Transverse colon (tissue), 4 donors: ENCODE measurements at regions not wholly inside any gene's neighbourhood (a gene's known extent, or its start where the extent isn't known, plus 50 kb on each side); places are given as distances from the start of the nearest gene placed in this dataset.
"Not testable (repeated sequence)": the region's sequence is repeated elsewhere in the genome, so short reads cannot be mapped to it uniquely, and the experiment has no call there.

ENCODE experiments used
- DNase-seq: peaks from one replicate; pipeline ENCODE4 v3.0.0-alpha.2; 2019
- H3K27ac ChIP-seq, 4 donors: fragments of 200-600 bp; sonication (generic); 2 replicates each; pipeline ENCODE4 v1.5.1; 2016 to 2018; ENCODE audit warnings: inconsistent platforms in 4 of 4
- H3K27me3 ChIP-seq: fragments of 200-600 bp; sonication (generic); 2 replicates; pipeline ENCODE4 v1.5.1; 2017; ENCODE audit warnings: inconsistent platforms
- H3K36me3 ChIP-seq, 4 donors: fragments of 200-600 bp; sonication (generic); 2 replicates each; pipeline ENCODE4 v1.5.1; 2017 to 2019; ENCODE audit warnings: inconsistent platforms in 4 of 4
- H3K4me1 ChIP-seq, 4 donors: fragments of 200-600 bp; sonication (generic); 2 replicates each; pipeline ENCODE4 v1.5.1; 2017 to 2020; ENCODE audit warnings: inconsistent platforms in 4 of 4
- H3K4me3 ChIP-seq, 4 donors: fragments of 200-600 bp; sonication (generic); 1 replicate in 1 of 4; 2 replicates in 3 of 4; pipeline versions ENCODE4 v1.5.1 to v1.6.1; 2017 to 2019; ENCODE audit warnings: inconsistent platforms in 4 of 4
- H3K9me3 ChIP-seq, 2 donors: fragments of 200-600 bp; sonication (generic); 2 replicates each; pipeline ENCODE4 v1.5.1; 2017 to 2019; ENCODE audit warnings: inconsistent platforms in 2 of 2
- CTCF ChIP-seq, 5 experiments: fragments of 200-600 bp in 3 of 5; fragments of 450-650 bp in 2 of 5; sonication (generic) in 3 of 5; IDR thresholded peaks; 1 replicate in 2 of 5; 2 replicates in 3 of 5; pipeline ENCODE4 v1.5.1; 2016 to 2017; ENCODE audit warnings: antibody characterized with exemption in 5 of 5, inconsistent platforms in 3 of 5, mild to moderate bottlenecking in 2 of 5, moderate library complexity in 1 of 5
- EP300 ChIP-seq: sonication (generic); formaldehyde crosslinking; IDR thresholded peaks from one replicate; pipeline ENCODE4 v1.6.1; 2017; ENCODE audit warnings: antibody characterized with exemption, low read depth
- POLR2A ChIP-seq: fragments of 450-650 bp; IDR thresholded peaks from one replicate; pipeline ENCODE4 v1.6.1; 2016; ENCODE audit warnings: antibody characterized with exemption, mild to moderate bottlenecking, moderate library complexity
- POLR2AphosphoS5 ChIP-seq, 3 donors: sonication (generic); formaldehyde crosslinking; IDR thresholded peaks; one replicate each; pipeline ENCODE4 v1.6.1; 2016; ENCODE audit warnings: antibody characterized with exemption in 3 of 3
- WGBS, 2 donors: methylation state at CpG; one replicate each; pipeline ENCODE4 v1.1.5; 2018; ENCODE audit warnings: low coverage in 1 of 2; 5-methylcytosine and 5-hydroxymethylcytosine counted together
- in situ Hi-C, 4 donors: fragments of 200-750 bp; cut with MboI; loops; one replicate each; pipeline versions ENCODE4 v1.15.0 to v1.15.1; 2017; ENCODE audit warnings: low sequenced_read_pairs in 3 of 4, low pct_ligation_motif_present in 1 of 4, low pct_unique_long_range_greater_than_20kb in 1 of 4
- intact Hi-C: fragments of 100-400 bp; cut with DNase I; formaldehyde crosslinking; loops from one replicate; pipeline ENCODE4 v1.15.1; 2023; ENCODE audit warnings: low total_unique reads

DNA sequence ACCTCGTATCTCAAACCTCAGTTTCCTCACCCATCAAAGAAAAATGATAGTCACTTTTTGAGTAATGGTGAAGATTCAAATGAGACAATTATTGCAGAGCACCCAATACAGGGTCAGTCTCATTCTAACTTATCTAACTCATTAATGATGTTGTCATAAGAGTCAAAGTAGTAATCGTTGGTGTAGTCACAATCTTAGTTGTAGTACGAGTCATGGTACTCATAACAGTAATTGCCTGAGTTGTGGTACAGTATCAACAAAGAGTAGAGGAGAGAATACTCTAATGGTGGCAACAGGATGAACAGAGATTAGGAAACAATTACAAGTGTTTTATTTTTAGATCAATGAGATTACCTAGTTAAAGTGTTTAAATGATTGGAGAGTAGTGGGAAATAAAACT, 93.6 kb upstream of the TMTC2 start:
- Histone ChIP-seq H3K9me3 (no peaks in the 10 kb centered on the region), H3K27me3 (no peaks in the 10 kb centered on the region), H3K27ac (no peak overlapping the region), H3K4me3 (no peak overlapping the region), H3K4me1 (no peaks in the 10 kb centered on the region), H3K36me3 (no peaks in the 10 kb centered on the region)
- intact Hi-C loops (no loop called here), in situ Hi-C loops (no loop called here)
- no peak for TF ChIP-seq POLR2AphosphoS5 (IDR thresholded peaks at IDR 0.05)
- TF ChIP-seq CTCF (IDR thresholded peaks at IDR 0.05): no peak
- no peak for TF ChIP-seq EP300
- no peak for TF ChIP-seq POLR2A
- 56 to 60% methylated on average over 3 of the region's 3 CpGs for WGBS, 2 donors
- no peak for DNase-seq

DNA sequence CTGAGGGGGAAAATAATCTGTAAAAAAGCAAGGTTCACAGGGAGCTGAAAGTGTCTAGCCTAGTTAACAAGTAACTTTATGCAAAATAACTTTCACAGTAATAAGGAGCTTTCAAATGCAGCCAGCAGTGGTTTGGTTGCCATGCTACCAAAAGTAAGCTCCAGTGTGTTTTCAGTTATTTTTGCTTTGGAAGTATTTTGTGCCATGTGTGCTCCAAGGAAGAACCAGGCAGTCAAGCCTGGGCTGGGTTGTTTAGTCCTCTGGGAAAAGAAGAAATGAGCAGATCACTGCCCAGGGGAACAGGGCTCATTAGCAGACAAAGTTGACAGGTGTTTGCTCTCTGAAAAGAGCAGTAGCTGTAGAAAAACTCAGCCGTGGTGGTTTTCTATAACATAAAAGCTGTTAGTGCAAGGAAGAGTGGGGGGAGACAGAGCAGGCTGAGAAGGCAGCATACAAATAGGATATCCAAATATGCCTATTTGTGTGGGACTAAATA, 92.8 kb upstream of the TMTC2 start:
- no peaks in the 10 kb centered on the region for H3K4me1 ChIP-seq
- DNase-seq: no peak
- H3K4me3 ChIP-seq: no peak overlapping the region
- in situ Hi-C loops (no loop called here), intact Hi-C loops (no loop called here)
- no peaks in the 10 kb centered on the region for H3K27me3 ChIP-seq
- WGBS, 2 donors: 20 to 21% methylated on average over 1 of the region's 1 CpG
- no peaks in the 10 kb centered on the region for H3K9me3 ChIP-seq
- H3K36me3 ChIP-seq: no peaks in the 10 kb centered on the region
- H3K27ac ChIP-seq: no peak overlapping the region
- TF ChIP-seq POLR2AphosphoS5 (IDR thresholded peaks at IDR 0.05) (no peak), EP300 (no peak), CTCF (IDR thresholded peaks at IDR 0.05) (no peak), POLR2A (no peak)

GRCh38 chr12:82595941-82596340, 90.8 kb upstream of the TMTC2 start:
- no peak for DNase-seq
- Histone ChIP-seq H3K4me1 (no peaks in the 10 kb centered on the region), H3K27me3 (no peaks in the 10 kb centered on the region), H3K9me3 (no peaks in the 10 kb centered on the region), H3K4me3 (no peak overlapping the region), H3K27ac (no peak overlapping the region), H3K36me3 (no peaks in the 10 kb centered on the region)
- intact Hi-C loops: no loop called here
- TF ChIP-seq POLR2A (no peak), POLR2AphosphoS5 (IDR thresholded peaks at IDR 0.05) (no peak), CTCF (IDR thresholded peaks at IDR 0.05) (no peak), EP300 (no peak)
- in situ Hi-C loops: no loop called here

GRCh38 chr12:82596483-82596882, 90.2 kb upstream of the TMTC2 start:
- no peaks in the 10 kb centered on the region for H3K9me3 ChIP-seq
- no peaks in the 10 kb centered on the region for H3K27me3 ChIP-seq
- no peak overlapping the region for H3K4me3 ChIP-seq
- H3K36me3 ChIP-seq: no peaks in the 10 kb centered on the region
- H3K27ac ChIP-seq: no peak overlapping the region
- H3K4me1 ChIP-seq: no peaks in the 10 kb centered on the region
- intact Hi-C loops: no loop called here
- 85 to 90% methylated on average over 1 of the region's 1 CpG for WGBS, 2 donors
- in situ Hi-C loops: no loop called here
- TF ChIP-seq POLR2AphosphoS5 (IDR thresholded peaks at IDR 0.05) (no peak), EP300 (no peak)
- no peak for DNase-seq

DNA sequence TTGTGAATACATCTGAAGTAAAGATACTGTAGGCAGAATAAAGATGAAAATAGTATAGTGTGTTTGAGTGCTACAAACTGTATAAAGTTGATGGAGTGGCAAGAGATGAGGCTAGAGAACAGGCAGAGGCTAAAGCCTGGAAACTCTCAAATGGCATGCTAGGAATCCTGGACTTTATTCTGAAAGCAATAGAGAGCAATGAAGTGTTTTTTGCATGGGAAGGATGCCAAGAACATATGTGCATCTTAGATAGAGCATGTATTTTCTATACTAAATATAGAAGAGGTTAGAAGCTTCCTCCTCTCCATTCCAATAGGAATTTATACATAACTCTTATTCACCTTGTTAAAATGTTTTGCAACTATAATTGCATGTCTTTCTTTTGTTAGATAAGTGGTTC, 86.3 kb upstream of the TMTC2 start:
- Histone ChIP-seq H3K27me3 (no peaks in the 10 kb centered on the region), H3K4me1 (no peaks in the 10 kb centered on the region), H3K9me3 (peaks cover 0 to 5% of the 10 kb centered on the region in 2 donors), H3K27ac (no peak overlapping the region), H3K36me3 (no peaks in the 10 kb centered on the region), H3K4me3 (no peak overlapping the region)
- no peak for TF ChIP-seq CTCF (IDR thresholded peaks at IDR 0.05)
- TF ChIP-seq EP300: no peak
- TF ChIP-seq POLR2A: no peak
- TF ChIP-seq POLR2AphosphoS5 (IDR thresholded peaks at IDR 0.05): no peak
- in situ Hi-C loops: no loop called here
- intact Hi-C loops: no loop called here
- DNase-seq: no peak

DNA sequence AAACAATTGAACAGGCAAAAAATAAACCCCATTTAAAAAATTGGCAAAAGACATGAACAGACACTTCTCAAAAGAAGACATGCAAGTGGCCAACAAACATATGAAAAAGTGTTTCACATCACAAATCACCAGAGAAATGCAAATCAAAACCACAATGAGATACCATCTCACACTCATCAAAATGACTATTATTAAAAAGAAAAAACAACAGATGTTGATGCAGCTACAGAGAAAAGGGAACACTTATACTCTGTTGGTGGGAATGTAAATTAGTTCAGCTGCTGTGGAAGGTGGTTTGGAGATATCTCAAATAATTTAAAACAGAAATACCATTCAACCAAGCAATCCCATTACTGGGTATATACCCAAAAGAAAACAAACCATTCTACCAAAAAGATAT, 83.1 kb upstream of the TMTC2 start:
- H3K27me3 ChIP-seq, DNase-seq, H3K9me3 ChIP-seq, H3K4me1 ChIP-seq, H3K36me3 ChIP-seq, H3K27ac ChIP-seq, in situ Hi-C loops, H3K4me3 ChIP-seq, intact Hi-C loops: not testable (repeated sequence)
